ENCODE measurements at regions not wholly inside any gene's neighbourhood (a gene's known extent, or its start where the extent isn't known, plus 50 kb on each side); places are given as distances from the start of the nearest gene placed in this dataset.

DNA sequence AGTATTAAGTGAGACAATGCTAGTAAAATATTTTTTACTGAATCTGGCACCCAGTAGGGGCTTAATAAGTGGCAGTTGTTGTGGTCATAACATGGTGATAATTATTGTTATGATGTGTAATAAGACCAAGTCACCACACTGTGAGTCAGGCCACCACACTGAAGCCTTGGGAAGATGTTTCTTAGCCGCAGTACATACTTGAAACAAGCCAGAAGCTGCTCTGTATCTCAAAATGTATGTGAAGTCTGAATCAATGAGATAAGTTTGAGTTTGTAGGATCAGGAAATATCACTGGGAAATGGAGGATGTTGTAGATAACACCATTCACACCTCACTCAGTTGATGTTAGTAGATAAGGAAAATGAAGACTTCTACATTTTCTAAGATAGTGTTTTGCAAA, 51.3 kb upstream of the PTPN3 start:
- no peaks in the 10 kb centered on the region for H3K27me3 ChIP-seq (ENCODE audit: control insufficient read depth in 2 of 2, insufficient read depth in 1 of 2, low read length in 1 of 2)
- H3K27ac ChIP-seq (ENCODE audit: low read depth in 1 of 2, low read length in 1 of 2): no peak overlapping the region
- DNase-seq (ENCODE audit: low read depth in 6 of 9, low spot score in 9 of 9): no peak
- no peaks in the 10 kb centered on the region for H3K4me1 ChIP-seq (ENCODE audit: control insufficient read depth in 2 of 2, insufficient read depth in 2 of 2, low read length in 2 of 2)
- no peak overlapping the region for H3K4me3 ChIP-seq (ENCODE audit: low read length in 2 of 2)
- WGBS: 6% methylated on average over 1 of the region's 1 CpG
- peaks cover 0 to 4% of the 10 kb centered on the region in 2 donors for H3K9me3 ChIP-seq (ENCODE audit: control insufficient read depth in 2 of 2, insufficient read depth in 1 of 2, low read length in 1 of 2)
- H3K36me3 ChIP-seq (ENCODE audit: control insufficient read depth in 2 of 2, insufficient read depth in 2 of 2, low read length in 1 of 2): no peaks in the 10 kb centered on the region

DNA sequence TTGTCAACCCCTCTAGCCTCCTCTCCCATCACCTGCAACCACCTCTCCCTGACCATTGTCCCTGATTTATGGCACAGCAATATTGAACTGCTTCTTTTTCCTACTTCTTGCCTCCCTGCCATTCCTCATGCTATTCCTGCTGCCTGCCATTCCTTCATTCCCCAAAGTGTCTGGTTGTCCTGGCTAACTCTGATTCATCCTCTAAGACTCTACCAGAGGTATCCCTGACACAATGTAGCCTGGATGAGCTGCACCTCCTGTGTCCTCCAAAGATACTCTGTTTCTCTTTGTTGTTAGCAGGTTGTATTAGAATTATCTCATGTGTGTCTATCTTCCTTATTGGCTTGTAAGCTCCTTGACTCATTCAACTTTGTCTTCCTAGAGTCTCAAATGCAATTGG, 53.5 kb upstream of the PTPN3 start:
- Histone ChIP-seq H3K27me3 (ENCODE audit: control insufficient read depth in 2 of 2, insufficient read depth in 1 of 2, low read length in 1 of 2) (no peaks in the 10 kb centered on the region), H3K27ac (ENCODE audit: low read depth in 1 of 2, low read length in 1 of 2) (no peak overlapping the region), H3K9me3 (ENCODE audit: control insufficient read depth in 2 of 2, insufficient read depth in 1 of 2, low read length in 1 of 2) (no peaks in the 10 kb centered on the region), H3K4me1 (ENCODE audit: control insufficient read depth in 2 of 2, insufficient read depth in 2 of 2, low read length in 2 of 2) (no peaks in the 10 kb centered on the region), H3K36me3 (ENCODE audit: control insufficient read depth in 2 of 2, insufficient read depth in 2 of 2, low read length in 1 of 2) (no peaks in the 10 kb centered on the region), H3K4me3 (ENCODE audit: low read length in 2 of 2) (no peak overlapping the region)
- DNase-seq (ENCODE audit: low read depth in 6 of 9, low spot score in 9 of 9): no peak

DNA sequence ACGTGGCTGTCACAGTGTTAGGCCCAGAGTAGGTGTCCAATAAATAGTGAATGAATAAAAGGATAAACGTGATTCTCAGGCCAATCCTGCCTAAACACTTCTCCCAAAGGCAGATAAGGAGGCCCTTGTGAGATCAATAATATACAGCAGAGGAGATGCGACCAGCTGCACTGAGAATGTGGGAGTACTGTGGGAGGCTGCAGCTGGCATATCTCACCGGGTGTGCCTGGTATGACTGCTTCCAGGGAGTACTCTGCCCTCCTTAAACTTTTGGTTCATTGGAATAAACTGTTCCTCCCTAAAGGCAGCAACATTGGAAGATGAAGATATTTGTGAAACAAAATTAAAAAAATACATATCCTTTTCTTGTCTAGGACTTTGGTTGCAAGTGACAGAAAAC, 57.1 kb upstream of the PTPN3 start:
- no peak for DNase-seq (ENCODE audit: low read depth in 6 of 9, low spot score in 9 of 9)
- Histone ChIP-seq H3K4me3 (ENCODE audit: low read length in 2 of 2) (no peak overlapping the region), H3K36me3 (ENCODE audit: control insufficient read depth in 2 of 2, insufficient read depth in 2 of 2, low read length in 1 of 2) (no peaks in the 10 kb centered on the region), H3K27ac (ENCODE audit: low read depth in 1 of 2, low read length in 1 of 2) (no peak overlapping the region), H3K9me3 (ENCODE audit: control insufficient read depth in 2 of 2, insufficient read depth in 1 of 2, low read length in 1 of 2) (no peaks in the 10 kb centered on the region), H3K27me3 (ENCODE audit: control insufficient read depth in 2 of 2, insufficient read depth in 1 of 2, low read length in 1 of 2) (no peaks in the 10 kb centered on the region), H3K4me1 (ENCODE audit: control insufficient read depth in 2 of 2, insufficient read depth in 2 of 2, low read length in 2 of 2) (no peaks in the 10 kb centered on the region)
- 86% methylated on average over 4 of the region's 4 CpGs for WGBS

DNA sequence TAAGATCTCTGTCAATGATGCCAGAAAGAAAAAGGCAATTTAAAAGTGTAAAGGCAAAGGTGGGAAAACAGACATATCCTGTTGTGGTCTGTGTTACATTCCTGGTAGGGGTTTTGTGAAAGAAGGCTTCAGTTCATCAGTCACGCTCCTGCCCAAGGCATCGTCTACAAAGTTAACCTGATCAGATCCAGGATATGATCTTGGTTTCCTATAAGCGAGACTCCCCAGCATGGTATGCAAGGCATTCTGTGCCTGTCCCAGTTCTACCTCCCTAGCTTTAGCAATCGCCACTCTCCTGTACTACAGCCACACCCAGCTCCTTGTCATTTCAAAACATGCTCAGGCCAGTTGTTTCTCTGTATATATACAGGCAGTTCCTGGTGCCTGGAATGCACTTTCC, 58.0 kb upstream of the PTPN3 start:
- Histone ChIP-seq H3K4me3 (ENCODE audit: low read length in 2 of 2) (no peak overlapping the region), H3K9me3 (ENCODE audit: control insufficient read depth in 2 of 2, insufficient read depth in 1 of 2, low read length in 1 of 2) (no peaks in the 10 kb centered on the region), H3K27me3 (ENCODE audit: control insufficient read depth in 2 of 2, insufficient read depth in 1 of 2, low read length in 1 of 2) (no peaks in the 10 kb centered on the region), H3K4me1 (ENCODE audit: control insufficient read depth in 2 of 2, insufficient read depth in 2 of 2, low read length in 2 of 2) (no peaks in the 10 kb centered on the region), H3K27ac (ENCODE audit: low read depth in 1 of 2, low read length in 1 of 2) (no peak overlapping the region), H3K36me3 (ENCODE audit: control insufficient read depth in 2 of 2, insufficient read depth in 2 of 2, low read length in 1 of 2) (no peaks in the 10 kb centered on the region)
- WGBS: 34% methylated on average over 4 of the region's 4 CpGs
- DNase-seq (ENCODE audit: low read depth in 6 of 9, low spot score in 9 of 9): no peak

DNA sequence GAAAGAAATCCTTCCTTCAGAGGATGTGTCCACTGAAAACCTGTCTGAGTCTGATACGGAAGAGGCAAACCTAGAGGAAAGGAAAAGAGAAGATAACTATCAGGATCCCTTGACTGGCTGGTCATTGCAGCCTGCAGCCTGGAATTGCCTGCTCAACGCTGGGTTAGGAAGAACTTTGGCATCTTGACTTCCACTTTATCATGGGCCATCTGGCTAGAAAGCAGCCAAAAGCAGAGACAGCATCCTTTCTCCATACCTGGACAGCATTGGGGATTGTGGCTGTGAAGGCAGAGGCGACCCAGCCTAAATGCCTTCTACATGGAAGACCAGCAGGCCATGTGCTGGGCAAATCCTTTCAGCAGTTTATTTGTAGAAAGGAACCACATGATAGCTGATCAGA, 58.7 kb upstream of the PTPN3 start:
- Histone ChIP-seq H3K4me3 (ENCODE audit: low read length in 2 of 2) (no peak overlapping the region), H3K4me1 (ENCODE audit: control insufficient read depth in 2 of 2, insufficient read depth in 2 of 2, low read length in 2 of 2) (no peaks in the 10 kb centered on the region), H3K9me3 (ENCODE audit: control insufficient read depth in 2 of 2, insufficient read depth in 1 of 2, low read length in 1 of 2) (no peaks in the 10 kb centered on the region), H3K36me3 (ENCODE audit: control insufficient read depth in 2 of 2, insufficient read depth in 2 of 2, low read length in 1 of 2) (no peaks in the 10 kb centered on the region), H3K27ac (ENCODE audit: low read depth in 1 of 2, low read length in 1 of 2) (no peak overlapping the region), H3K27me3 (ENCODE audit: control insufficient read depth in 2 of 2, insufficient read depth in 1 of 2, low read length in 1 of 2) (no peaks in the 10 kb centered on the region)
- WGBS: 60% methylated on average over 3 of the region's 3 CpGs
- DNase-seq (ENCODE audit: low read depth in 6 of 9, low spot score in 9 of 9): no peak

DNA sequence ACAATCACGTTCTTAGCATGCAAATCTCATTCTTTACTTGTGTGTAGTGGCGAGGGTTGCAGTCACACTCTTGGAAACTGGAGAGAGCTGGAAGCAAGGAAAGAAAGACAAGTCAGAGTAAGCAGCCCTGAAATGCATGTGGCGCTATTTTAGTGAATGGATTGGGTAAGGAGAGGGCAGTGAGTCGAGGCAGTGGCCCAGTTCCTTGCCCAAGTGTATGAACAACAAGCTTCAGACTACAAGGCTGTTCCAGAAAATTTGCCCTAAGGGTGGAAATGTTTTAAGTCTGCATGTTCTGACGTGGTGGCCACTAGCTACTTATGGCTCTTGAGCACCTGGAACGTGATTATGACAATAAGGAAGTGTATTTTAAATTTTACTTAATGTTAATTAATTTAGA, 59.4 kb upstream of the PTPN3 start:
- no peak for DNase-seq (ENCODE audit: low read depth in 6 of 9, low spot score in 9 of 9)
- no peak overlapping the region for H3K4me3 ChIP-seq (ENCODE audit: low read length in 2 of 2)
- no peaks in the 10 kb centered on the region for H3K9me3 ChIP-seq (ENCODE audit: control insufficient read depth in 2 of 2, insufficient read depth in 1 of 2, low read length in 1 of 2)
- 70% methylated on average over 6 of the region's 6 CpGs for WGBS
- H3K4me1 ChIP-seq (ENCODE audit: control insufficient read depth in 2 of 2, insufficient read depth in 2 of 2, low read length in 2 of 2): no peaks in the 10 kb centered on the region
- H3K27ac ChIP-seq (ENCODE audit: low read depth in 1 of 2, low read length in 1 of 2): no peak overlapping the region
- H3K36me3 ChIP-seq (ENCODE audit: control insufficient read depth in 2 of 2, insufficient read depth in 2 of 2, low read length in 1 of 2): no peaks in the 10 kb centered on the region
- no peaks in the 10 kb centered on the region for H3K27me3 ChIP-seq (ENCODE audit: control insufficient read depth in 2 of 2, insufficient read depth in 1 of 2, low read length in 1 of 2)

DNA sequence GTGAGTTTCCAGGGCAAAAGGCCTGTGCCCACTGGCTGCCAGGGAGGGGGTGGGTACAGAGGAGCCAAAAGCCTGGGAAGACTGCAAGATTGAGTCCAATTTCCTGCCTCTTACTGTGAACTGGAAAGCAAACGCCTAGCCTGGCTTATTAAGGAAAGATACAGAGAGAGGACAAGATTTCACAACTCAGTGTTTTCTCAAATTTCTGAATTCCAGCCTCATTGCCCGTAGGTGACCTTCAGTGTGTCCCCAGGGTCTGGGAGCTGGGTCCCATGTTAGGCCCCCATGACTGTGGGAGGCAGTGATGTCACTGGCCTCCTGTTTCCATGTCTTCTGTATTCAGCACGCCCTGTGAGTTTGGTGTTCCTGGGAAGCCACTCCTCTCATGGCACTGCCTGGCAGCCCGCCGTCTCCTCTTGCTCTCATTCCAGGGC, 60.6 kb upstream of the PTPN3 start:
- Histone ChIP-seq H3K4me3 (ENCODE audit: low read length in 2 of 2) (no peak overlapping the region), H3K36me3 (ENCODE audit: control insufficient read depth in 2 of 2, insufficient read depth in 2 of 2, low read length in 1 of 2) (no peaks in the 10 kb centered on the region), H3K27me3 (ENCODE audit: control insufficient read depth in 2 of 2, insufficient read depth in 1 of 2, low read length in 1 of 2) (no peaks in the 10 kb centered on the region), H3K4me1 (ENCODE audit: control insufficient read depth in 2 of 2, insufficient read depth in 2 of 2, low read length in 2 of 2) (no peaks in the 10 kb centered on the region), H3K27ac (ENCODE audit: low read depth in 1 of 2, low read length in 1 of 2) (no peak overlapping the region), H3K9me3 (ENCODE audit: control insufficient read depth in 2 of 2, insufficient read depth in 1 of 2, low read length in 1 of 2) (no peaks in the 10 kb centered on the region)
- 88% methylated on average over 5 of the region's 5 CpGs for WGBS
- DNase-seq (ENCODE audit: low read depth in 6 of 9, low spot score in 9 of 9): no peak

DNA sequence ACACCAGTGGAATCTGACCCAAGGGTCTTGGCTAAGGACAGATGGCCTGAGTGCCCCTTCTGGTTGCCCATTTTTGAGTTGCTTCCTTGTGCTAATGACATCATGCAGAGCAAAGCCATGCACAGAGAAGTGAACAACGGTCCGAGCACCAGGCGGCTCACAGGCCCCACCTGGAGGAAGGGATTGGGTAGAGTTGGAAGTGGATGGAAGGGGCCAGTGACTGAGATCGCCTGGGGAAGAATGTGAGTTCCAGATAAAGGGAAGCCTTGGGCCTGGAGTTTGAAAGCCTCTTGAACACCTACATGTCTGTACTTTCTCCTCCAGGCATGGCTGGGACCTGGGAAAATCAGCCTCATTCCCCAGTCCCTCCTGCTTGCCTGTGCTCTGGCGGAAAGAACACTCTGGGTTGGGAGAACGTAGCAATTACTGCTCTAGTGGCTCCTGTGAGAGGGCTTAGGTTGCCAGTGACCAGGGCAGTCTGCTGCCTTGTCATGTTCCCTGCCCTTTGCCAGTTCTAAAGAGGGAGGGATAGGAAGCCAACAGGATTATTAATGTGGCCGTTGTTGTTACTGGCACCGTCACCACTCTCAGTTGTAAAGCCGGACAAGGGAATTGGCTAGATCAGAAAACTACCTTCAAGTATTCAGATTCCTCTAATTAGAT, 62.5 kb upstream of the PTPN3 start:
- Histone ChIP-seq H3K4me3 (ENCODE audit: low read length in 2 of 2) (no peak overlapping the region), H3K9me3 (ENCODE audit: control insufficient read depth in 2 of 2, insufficient read depth in 1 of 2, low read length in 1 of 2) (no peaks in the 10 kb centered on the region), H3K36me3 (ENCODE audit: control insufficient read depth in 2 of 2, insufficient read depth in 2 of 2, low read length in 1 of 2) (no peaks in the 10 kb centered on the region), H3K27me3 (ENCODE audit: control insufficient read depth in 2 of 2, insufficient read depth in 1 of 2, low read length in 1 of 2) (no peaks in the 10 kb centered on the region), H3K4me1 (ENCODE audit: control insufficient read depth in 2 of 2, insufficient read depth in 2 of 2, low read length in 2 of 2) (no peaks in the 10 kb centered on the region), H3K27ac (ENCODE audit: low read depth in 1 of 2, low read length in 1 of 2) (no peak overlapping the region)
- 64% methylated on average over 9 of the region's 9 CpGs for WGBS
- DNase-seq (ENCODE audit: low read depth in 6 of 9, low spot score in 9 of 9): no peak

DNA sequence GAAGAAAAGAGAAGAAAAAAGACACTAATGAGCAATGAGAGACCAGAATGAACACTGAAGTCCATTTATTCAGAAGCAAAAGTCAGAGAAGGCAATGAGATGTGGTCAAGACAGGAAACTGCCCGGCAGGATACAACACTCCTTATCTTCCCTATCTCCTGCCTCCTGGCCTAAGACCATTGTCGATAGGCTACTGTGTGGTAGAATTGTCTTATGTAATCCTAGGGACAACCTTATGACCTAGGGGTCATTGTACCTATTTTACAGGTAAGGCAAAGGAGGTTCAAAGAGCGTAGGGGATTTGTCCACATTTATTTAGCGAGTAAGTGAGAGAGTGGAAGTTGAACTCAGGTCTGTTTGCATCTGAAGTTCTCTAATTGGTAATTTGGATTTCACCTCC, 63.0 kb upstream of the PTPN3 start:
- Histone ChIP-seq H3K27me3 (ENCODE audit: control insufficient read depth in 2 of 2, insufficient read depth in 1 of 2, low read length in 1 of 2) (no peaks in the 10 kb centered on the region), H3K4me3 (ENCODE audit: low read length in 2 of 2) (no peak overlapping the region), H3K27ac (ENCODE audit: low read depth in 1 of 2, low read length in 1 of 2) (no peak overlapping the region), H3K9me3 (ENCODE audit: control insufficient read depth in 2 of 2, insufficient read depth in 1 of 2, low read length in 1 of 2) (no peaks in the 10 kb centered on the region), H3K4me1 (ENCODE audit: control insufficient read depth in 2 of 2, insufficient read depth in 2 of 2, low read length in 2 of 2) (no peaks in the 10 kb centered on the region), H3K36me3 (ENCODE audit: control insufficient read depth in 2 of 2, insufficient read depth in 2 of 2, low read length in 1 of 2) (no peaks in the 10 kb centered on the region)
- 49% methylated on average over 4 of the region's 4 CpGs for WGBS
- no peak for DNase-seq (ENCODE audit: low read depth in 6 of 9, low spot score in 9 of 9)

DNA sequence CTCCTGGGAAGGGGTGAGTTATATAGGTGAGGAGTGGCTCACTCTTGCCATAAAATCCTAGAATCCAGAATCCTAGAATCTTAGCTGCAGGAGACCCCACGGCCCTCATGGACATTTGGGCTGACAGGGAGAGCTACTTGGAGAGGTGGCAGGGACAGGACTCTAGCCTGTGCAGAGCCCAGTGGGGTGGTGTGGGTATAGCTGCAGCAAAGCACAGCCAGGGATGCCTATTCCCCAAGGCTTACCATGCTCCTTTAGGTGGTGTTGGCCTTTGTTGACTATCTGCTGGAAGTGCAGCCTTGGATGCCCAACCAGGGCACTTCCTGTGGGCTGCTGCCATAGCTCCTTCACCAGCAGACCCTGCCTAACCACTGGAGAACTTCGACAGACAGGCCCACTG, 70.0 kb upstream of the PTPN3 start:
- Histone ChIP-seq H3K4me1 (ENCODE audit: control insufficient read depth in 2 of 2, insufficient read depth in 2 of 2, low read length in 2 of 2) (no peaks in the 10 kb centered on the region), H3K27me3 (ENCODE audit: control insufficient read depth in 2 of 2, insufficient read depth in 1 of 2, low read length in 1 of 2) (peaks cover 0 to 3% of the 10 kb centered on the region in 2 donors)
- 80% methylated on average over 2 of the region's 2 CpGs for WGBS

More for the DNA sequence above, 70.0 kb upstream of the PTPN3 start:
- no peak for DNase-seq (ENCODE audit: low read depth in 6 of 9, low spot score in 9 of 9)
- Histone ChIP-seq H3K36me3 (ENCODE audit: control insufficient read depth in 2 of 2, insufficient read depth in 2 of 2, low read length in 1 of 2) (no peaks in the 10 kb centered on the region), H3K4me3 (ENCODE audit: low read length in 2 of 2) (no peak overlapping the region), H3K27ac (ENCODE audit: low read depth in 1 of 2, low read length in 1 of 2) (no peak overlapping the region), H3K9me3 (ENCODE audit: control insufficient read depth in 2 of 2, insufficient read depth in 1 of 2, low read length in 1 of 2) (no peaks in the 10 kb centered on the region)
